ENCODE measurements at regions not wholly inside any gene's neighbourhood (a gene's known extent, or its start where the extent isn't known, plus 50 kb on each side); places are given as distances from the start of the nearest gene placed in this dataset.

GRCh38 chr13:68107667-68108066 is 877.5 kb upstream of the PCDH9 start:
- TF ChIP-seq, protein P1, sequence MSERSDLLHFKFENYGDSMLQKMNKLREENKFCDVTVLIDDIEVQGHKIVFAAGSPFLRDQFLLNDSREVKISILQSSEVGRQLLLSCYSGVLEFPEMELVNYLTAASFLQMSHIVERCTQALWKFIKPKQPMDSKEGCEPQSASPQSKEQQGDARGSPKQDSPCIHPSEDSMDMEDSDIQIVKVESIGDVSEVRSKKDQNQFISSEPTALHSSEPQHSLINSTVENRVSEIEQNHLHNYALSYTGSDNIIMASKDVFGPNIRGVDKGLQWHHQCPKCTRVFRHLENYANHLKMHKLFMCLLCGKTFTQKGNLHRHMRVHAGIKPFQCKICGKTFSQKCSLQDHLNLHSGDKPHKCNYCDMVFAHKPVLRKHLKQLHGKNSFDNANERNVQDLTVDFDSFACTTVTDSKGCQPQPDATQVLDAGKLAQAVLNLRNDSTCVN (CRISPR knock-in tag; IDR thresholded peaks at IDR 0.05), result no peak
- no peak for TF ChIP-seq HNRNPLL (IDR thresholded peaks at IDR 0.05; ENCODE audit: low read depth, low read length, poor library complexity, severe bottlenecking)
- TF ChIP-seq BRF1 (IDR thresholded peaks at IDR 0.05; ENCODE audit: borderline replicate concordance, extremely low read depth, insufficient read length), result no peak
- no peak for TF ChIP-seq C11orf30 (IDR thresholded peaks at IDR 0.05; ENCODE audit: low read depth)
- TF ChIP-seq PHF8 (IDR thresholded peaks at IDR 0.05; ENCODE audit: borderline replicate concordance, low read length), result no peak
- TF ChIP-seq, protein P2, sequence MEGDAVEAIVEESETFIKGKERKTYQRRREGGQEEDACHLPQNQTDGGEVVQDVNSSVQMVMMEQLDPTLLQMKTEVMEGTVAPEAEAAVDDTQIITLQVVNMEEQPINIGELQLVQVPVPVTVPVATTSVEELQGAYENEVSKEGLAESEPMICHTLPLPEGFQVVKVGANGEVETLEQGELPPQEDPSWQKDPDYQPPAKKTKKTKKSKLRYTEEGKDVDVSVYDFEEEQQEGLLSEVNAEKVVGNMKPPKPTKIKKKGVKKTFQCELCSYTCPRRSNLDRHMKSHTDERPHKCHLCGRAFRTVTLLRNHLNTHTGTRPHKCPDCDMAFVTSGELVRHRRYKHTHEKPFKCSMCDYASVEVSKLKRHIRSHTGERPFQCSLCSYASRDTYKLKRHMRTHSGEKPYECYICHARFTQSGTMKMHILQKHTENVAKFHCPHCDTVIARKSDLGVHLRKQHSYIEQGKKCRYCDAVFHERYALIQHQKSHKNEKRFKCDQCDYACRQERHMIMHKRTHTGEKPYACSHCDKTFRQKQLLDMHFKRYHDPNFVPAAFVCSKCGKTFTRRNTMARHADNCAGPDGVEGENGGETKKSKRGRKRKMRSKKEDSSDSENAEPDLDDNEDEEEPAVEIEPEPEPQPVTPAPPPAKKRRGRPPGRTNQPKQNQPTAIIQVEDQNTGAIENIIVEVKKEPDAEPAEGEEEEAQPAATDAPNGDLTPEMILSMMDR (IDR thresholded peaks at IDR 0.05 in 2 of 3, conservative IDR thresholded peaks at IDR 0.05 in 1 of 3; ENCODE audit: insufficient read depth in 2 of 3, low read depth in 1 of 3, low read length in 3 of 3), result no peak
- TF ChIP-seq, protein P3, sequence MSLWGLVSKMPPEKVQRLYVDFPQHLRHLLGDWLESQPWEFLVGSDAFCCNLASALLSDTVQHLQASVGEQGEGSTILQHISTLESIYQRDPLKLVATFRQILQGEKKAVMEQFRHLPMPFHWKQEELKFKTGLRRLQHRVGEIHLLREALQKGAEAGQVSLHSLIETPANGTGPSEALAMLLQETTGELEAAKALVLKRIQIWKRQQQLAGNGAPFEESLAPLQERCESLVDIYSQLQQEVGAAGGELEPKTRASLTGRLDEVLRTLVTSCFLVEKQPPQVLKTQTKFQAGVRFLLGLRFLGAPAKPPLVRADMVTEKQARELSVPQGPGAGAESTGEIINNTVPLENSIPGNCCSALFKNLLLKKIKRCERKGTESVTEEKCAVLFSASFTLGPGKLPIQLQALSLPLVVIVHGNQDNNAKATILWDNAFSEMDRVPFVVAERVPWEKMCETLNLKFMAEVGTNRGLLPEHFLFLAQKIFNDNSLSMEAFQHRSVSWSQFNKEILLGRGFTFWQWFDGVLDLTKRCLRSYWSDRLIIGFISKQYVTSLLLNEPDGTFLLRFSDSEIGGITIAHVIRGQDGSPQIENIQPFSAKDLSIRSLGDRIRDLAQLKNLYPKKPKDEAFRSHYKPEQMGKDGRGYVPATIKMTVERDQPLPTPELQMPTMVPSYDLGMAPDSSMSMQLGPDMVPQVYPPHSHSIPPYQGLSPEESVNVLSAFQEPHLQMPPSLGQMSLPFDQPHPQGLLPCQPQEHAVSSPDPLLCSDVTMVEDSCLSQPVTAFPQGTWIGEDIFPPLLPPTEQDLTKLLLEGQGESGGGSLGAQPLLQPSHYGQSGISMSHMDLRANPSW (CRISPR knock-in tag; IDR thresholded peaks at IDR 0.05), result no peak
- TF ChIP-seq, protein P4, sequence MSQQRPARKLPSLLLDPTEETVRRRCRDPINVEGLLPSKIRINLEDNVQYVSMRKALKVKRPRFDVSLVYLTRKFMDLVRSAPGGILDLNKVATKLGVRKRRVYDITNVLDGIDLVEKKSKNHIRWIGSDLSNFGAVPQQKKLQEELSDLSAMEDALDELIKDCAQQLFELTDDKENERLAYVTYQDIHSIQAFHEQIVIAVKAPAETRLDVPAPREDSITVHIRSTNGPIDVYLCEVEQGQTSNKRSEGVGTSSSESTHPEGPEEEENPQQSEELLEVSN (IDR thresholded peaks at IDR 0.05; ENCODE audit: borderline replicate concordance in 1 of 2, extremely low read depth in 1 of 2, insufficient read depth in 1 of 2, insufficient read length in 1 of 2, low read depth in 1 of 2, low read length in 1 of 2, poor library complexity in 1 of 2, severe bottlenecking in 1 of 2), result no peak
- no peak for TF ChIP-seq JUN (IDR thresholded peaks at IDR 0.05; ENCODE audit: borderline replicate concordance, low read depth, low read length)
- no peak for TF ChIP-seq JUN (CRISPR knock-in tag; IDR thresholded peaks at IDR 0.05; ENCODE audit: borderline replicate concordance)

All from K562 (cell line).